ENCODE measurements at regions not wholly inside any gene's neighbourhood (a gene's known extent, or its start where the extent isn't known, plus 50 kb on each side); places are given as distances from the start of the nearest gene placed in this dataset.

DNA sequence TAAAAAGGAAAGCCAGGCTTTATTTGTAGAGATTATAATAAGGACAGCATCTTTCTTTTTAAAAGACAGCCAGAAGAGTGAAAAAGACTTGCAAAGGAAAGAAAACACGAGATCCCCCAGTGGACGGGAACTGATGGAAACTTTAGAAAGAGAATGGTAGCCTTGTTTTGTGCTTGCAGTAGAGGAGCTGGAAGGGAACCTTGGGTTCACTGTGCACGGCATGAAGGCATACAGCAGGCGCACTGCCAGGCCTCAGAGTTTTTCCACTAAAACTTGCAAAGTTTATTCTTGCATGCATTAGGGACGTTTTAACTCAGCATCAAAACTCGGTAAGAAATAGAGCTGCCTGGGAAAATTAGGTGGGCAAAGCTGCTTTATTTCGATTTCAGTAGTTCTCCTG, 248.6 kb downstream of the IRX1 start:
- no peak for TF ChIP-seq CTCF (IDR thresholded peaks at IDR 0.05; ENCODE audit: insufficient read depth, low read length)
- no peak for TF ChIP-seq POLR2AphosphoS5 (IDR thresholded peaks at IDR 0.05; ENCODE audit: low read depth)
